SHP77 treated with DMSO at 0.1 percent for 48 hours (cell line): ENCODE measurements at regions not wholly inside any gene's neighbourhood (a gene's known extent, or its start where the extent isn't known, plus 50 kb on each side); places are given as distances from the start of the nearest gene placed in this dataset.

Source experiments
- DNase-seq: peaks from one replicate; lab custom pipeline; 2025; lab: John Stamatoyannopoulos, UW

- peak; percentile 18 for DNase-seq
Measured at GRCh38 chr4:24419181-24420034, 164.9 kb downstream of the DHX15 start.

- DNase-seq, result no peak
Measured at GRCh38 chr4:24417206-24417605, 167.1 kb downstream of the DHX15 start.

- DNase-seq, result no peak
Measured at GRCh38 chr4:24416293-24416692, 168.1 kb downstream of the DHX15 start.

- DNase-seq, result no peak
Measured at GRCh38 chr4:24413311-24413784, 171.0 kb downstream of the DHX15 start.

GRCh38 chr4:24411806-24412205 lies 172.5 kb downstream of the DHX15 start:
- DNase-seq, result no peak

- no peak for DNase-seq
Measured at GRCh38 chr4:24411299-24411698, 173.1 kb downstream of the DHX15 start.

- DNase-seq, result no peak
Measured at GRCh38 chr4:24408640-24409039, 175.7 kb downstream of the DHX15 start.

GRCh38 chr4:24405926-24406325 lies 178.4 kb downstream of the DHX15 start:
- no peak for DNase-seq

- DNase-seq, result no peak
Measured at GRCh38 chr4:24405341-24405740, 179.0 kb downstream of the DHX15 start.

GRCh38 chr4:24404281-24404680 lies 180.1 kb downstream of the DHX15 start:
- DNase-seq, result no peak

- no peak for DNase-seq
Measured at GRCh38 chr4:24403265-24403664, 181.1 kb downstream of the DHX15 start.

GRCh38 chr4:24400537-24400936 lies 183.8 kb downstream of the DHX15 start:
- no peak for DNase-seq

- no peak for DNase-seq
Measured at GRCh38 chr4:24396988-24397387, 187.4 kb downstream of the DHX15 start.

GRCh38 chr4:24395937-24396336 lies 188.4 kb downstream of the DHX15 start:
- no peak for DNase-seq

- DNase-seq, result no peak
Measured at GRCh38 chr4:24394041-24394440, 190.3 kb downstream of the DHX15 start.

GRCh38 chr4:24392613-24393012 lies 191.7 kb downstream of the DHX15 start:
- DNase-seq, result no peak

- DNase-seq, result no peak
Measured at GRCh38 chr4:24382381-24382780, 202.0 kb downstream of the DHX15 start.

- no peak for DNase-seq
Measured at GRCh38 chr4:24380957-24381665, 203.2 kb downstream of the DHX15 start.

GRCh38 chr4:24373704-24374103 lies 210.7 kb downstream of the DHX15 start:
- no peak for DNase-seq

GRCh38 chr4:24372881-24373280 lies 211.5 kb downstream of the DHX15 start:
- DNase-seq, result no peak

- no peak for DNase-seq
Measured at GRCh38 chr4:24372341-24372740, 212.0 kb downstream of the DHX15 start.

GRCh38 chr4:24370421-24370820 lies 213.9 kb downstream of the DHX15 start:
- DNase-seq, result no peak

GRCh38 chr4:24369507-24370029 lies 214.8 kb downstream of the DHX15 start:
- DNase-seq, result no peak
